K562 (cell line): ENCODE measurements at regions not wholly inside any gene's neighbourhood (a gene's known extent, or its start where the extent isn't known, plus 50 kb on each side); places are given as distances from the start of the nearest gene placed in this dataset.

Source experiments
- ATAC-seq: fragments of 200-7000 bp; cut with Tn5 transposase; 3 replicates; pipeline ENCODE4 v1.9.1; 2020; ENCODE audit warnings: moderate library complexity
- BruUV-seq: library from RNA; stranded (reverse); fragments of 400-500 nt; replicated peaks from 2 replicates; lab custom pipeline; 2021; lab: Mats Ljungman, UMichigan
- CTCF ChIA-PET: fragments of 300-600 bp; formaldehyde crosslinking; extraction: SDS; loops from one replicate; lab custom pipeline; 2021; ENCODE audit warnings: low intra/inter-chr PET ratio; lab: Yijun Ruan, JAX
- POLR2A ChIA-PET: fragments of 300-600, 350-650 bp; sonication (Branson Sonifier 250); formaldehyde crosslinking; extraction: SDS; loops from one replicate; lab custom pipeline; 2021; ENCODE audit warnings: antibody characterized with exemption, inconsistent platforms; lab: Yijun Ruan, JAX
- DNase-seq, 4 experiments: peaks; one replicate each; pipeline versions ENCODE4 v3.0.0 to v3.0.0-alpha.2; 2011 to 2018; ENCODE audit warnings: low spot score in 3 of 4, mixed read lengths in 3 of 4; ENCODE audit errors: extremely low read depth in 1 of 4
- FAIRE-seq: peaks from 2 replicates; lab custom pipeline; 2011; peaks lifted over from hg19 to GRCh38; lab: Jason Lieb, UNC
- H2AFZ ChIP-seq: 2 replicates; pipeline ENCODE4 v1.6.0; 2011; ENCODE audit warnings: low read depth, low read length, control low read depth, inconsistent platforms
- H3K27ac ChIP-seq: fragments of 200-600 bp; 3 replicates; pipeline ENCODE4 v1.8.0; 2011; ENCODE audit warnings: low read depth, mild to moderate bottlenecking, control low read depth, inconsistent platforms, low read length, moderate library complexity, mixed read lengths; ENCODE audit errors: extremely low read depth
- H3K27me3 ChIP-seq, 2 experiments: fragments of 300-600 bp in 1 of 2; 2 replicates in 1 of 2; 3 replicates in 1 of 2; pipeline versions ENCODE4 v1.6.0 to v1.8.0; 2011; ENCODE audit warnings: inconsistent platforms in 2 of 2, low read length in 2 of 2, mild to moderate bottlenecking in 1 of 2, mixed read lengths in 1 of 2, moderate library complexity in 1 of 2; ENCODE audit not compliant: control insufficient read depth in 2 of 2, insufficient read depth in 2 of 2
- H3K36me3 ChIP-seq: fragments of 300-600 bp; 3 replicates; pipeline ENCODE4 v1.8.0; 2011; ENCODE audit warnings: mild to moderate bottlenecking, low read length, inconsistent platforms; ENCODE audit not compliant: control insufficient read depth, insufficient read depth
- H3K4me1 ChIP-seq, 2 experiments: fragments of 200-600 bp in 1 of 2; replicated peaks in 1 of 2; 2 replicates in 1 of 2; 3 replicates in 1 of 2; pipeline versions ENCODE4 v1.5.1 to v1.8.0; 2011; ENCODE audit warnings: inconsistent platforms in 2 of 2, low read length in 2 of 2, mild to moderate bottlenecking in 1 of 2, mixed read lengths in 1 of 2, moderate library complexity in 1 of 2; ENCODE audit not compliant: control insufficient read depth in 2 of 2, insufficient read depth in 2 of 2
- H3K4me2 ChIP-seq: 2 replicates; pipeline ENCODE4 v1.6.1; 2011; ENCODE audit warnings: low read length, control low read depth, inconsistent platforms, mixed read lengths; ENCODE audit not compliant: insufficient read depth
- H3K4me3 ChIP-seq: fragments of 200-600 bp; sonication (generic), shearing (Covaris generic); 2 replicates; pipeline ENCODE4 v1.5.1; 2016; ENCODE audit warnings: control low read depth, inconsistent platforms
- H3K79me2 ChIP-seq: fragments of 200-600 bp; 3 replicates; pipeline ENCODE4 v1.8.0; 2011; ENCODE audit warnings: low read length, inconsistent platforms; ENCODE audit not compliant: control insufficient read depth, insufficient read depth
- H3K9ac ChIP-seq, 2 experiments: 2 replicates each; pipeline versions ENCODE4 v1.6.0 to v1.6.1; 2011; ENCODE audit warnings: low read depth in 2 of 2, low read length in 2 of 2, control low read depth in 1 of 2, inconsistent platforms in 1 of 2, mild to moderate bottlenecking in 1 of 2, mixed read lengths in 1 of 2; ENCODE audit not compliant: insufficient read depth in 1 of 2
- H3K9me1 ChIP-seq: one replicate; pipeline ENCODE4 v1.6.0; 2011; ENCODE audit warnings: inconsistent platforms, mild to moderate bottlenecking, low read length, moderate library complexity; ENCODE audit not compliant: control insufficient read depth, insufficient read depth
- H3K9me3 ChIP-seq: replicated peaks from 2 replicates; pipeline ENCODE4 v1.5.1; 2011; ENCODE audit warnings: low read depth, low read length, inconsistent platforms; ENCODE audit not compliant: control insufficient read depth, insufficient read depth
- H4K20me1 ChIP-seq: replicated peaks from 2 replicates; pipeline ENCODE4 v1.6.1; 2011; ENCODE audit warnings: low read length, inconsistent platforms, mixed read lengths; ENCODE audit not compliant: control insufficient read depth, insufficient read depth
- WGBS: fragments of 100-300 bp; shearing (Covaris generic); methylation state at CpG from one replicate; pipeline ENCODE4 v1.1.6; 2016; ENCODE audit warnings: low coverage, mixed read lengths; ENCODE audit not compliant: insufficient coverage; ENCODE audit errors: missing lambda C conversion rate; 5-methylcytosine and 5-hydroxymethylcytosine counted together
- in situ Hi-C: fragments of 300-500 bp; cut with MboI; formaldehyde crosslinking; loops from 4 replicates; pipeline ENCODE4 v1.15.0; 2018; ENCODE audit warnings: inconsistent platforms, mixed read lengths
- intact Hi-C: fragments of 100-400 bp; cut with micrococcal nuclease; formaldehyde crosslinking; loops from 2 replicates; pipeline ENCODE4 v1.14.2; 2022
- TF ChIP-seq, protein P1 (sequence below): sonication (generic); formaldehyde crosslinking; IDR thresholded peaks from 2 replicates; pipeline ENCODE4 v1.8.0; 2022; ENCODE audit warnings: mild to moderate bottlenecking, missing genetic modification reagents
- TF ChIP-seq, protein P2 (sequence below), 3 experiments: IDR thresholded peaks in 2 of 3; conservative IDR thresholded peaks in 1 of 3; 2 replicates each; pipeline ENCODE4 v1.5.1; 2011 to 2012; ENCODE audit warnings: low read length in 3 of 3, mild to moderate bottlenecking in 3 of 3, control low read depth in 2 of 3, improper control_type of control experiment in 1 of 3, inconsistent platforms in 1 of 3, low read depth in 1 of 3, mixed read lengths in 1 of 3, moderate library complexity in 1 of 3; ENCODE audit not compliant: insufficient read depth in 2 of 3

DNA sequence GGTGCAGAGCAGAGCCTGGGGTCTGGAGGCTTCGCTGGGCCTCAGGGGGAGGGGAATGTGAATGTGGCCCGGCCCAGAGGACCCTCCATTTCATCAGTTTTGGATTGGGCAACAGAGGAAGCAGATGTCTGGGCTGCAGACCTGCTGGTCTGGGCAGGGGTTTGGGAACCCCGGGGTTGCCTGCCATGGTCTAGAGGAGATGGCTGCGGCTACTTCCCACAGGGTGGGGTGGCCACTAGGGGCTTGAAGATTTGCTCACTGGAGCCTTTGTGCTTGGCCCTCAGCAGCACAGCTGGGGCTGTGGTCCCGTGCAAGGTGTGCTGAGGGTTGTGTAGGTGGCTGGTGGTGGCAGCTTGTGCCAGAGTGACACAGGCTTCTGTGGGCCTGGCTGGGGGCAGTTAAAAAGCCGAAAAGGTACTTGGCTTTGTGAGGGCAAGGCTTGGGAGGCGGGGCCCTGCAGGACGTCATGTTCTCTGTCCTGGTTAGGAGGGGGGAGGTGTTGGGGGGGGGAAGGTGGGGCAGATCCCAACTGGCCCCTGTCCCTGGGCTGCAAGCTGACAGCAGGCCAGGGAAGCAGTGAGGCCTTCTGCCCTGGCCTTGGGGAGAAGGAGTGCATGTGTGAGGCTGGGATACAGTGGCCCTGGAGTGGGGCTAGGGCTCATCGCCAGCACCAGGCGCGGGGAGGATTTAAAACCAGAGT, 98.0 kb downstream of the KPNA2 start:
- no peak for DNase-seq
- TF ChIP-seq, protein P1, sequence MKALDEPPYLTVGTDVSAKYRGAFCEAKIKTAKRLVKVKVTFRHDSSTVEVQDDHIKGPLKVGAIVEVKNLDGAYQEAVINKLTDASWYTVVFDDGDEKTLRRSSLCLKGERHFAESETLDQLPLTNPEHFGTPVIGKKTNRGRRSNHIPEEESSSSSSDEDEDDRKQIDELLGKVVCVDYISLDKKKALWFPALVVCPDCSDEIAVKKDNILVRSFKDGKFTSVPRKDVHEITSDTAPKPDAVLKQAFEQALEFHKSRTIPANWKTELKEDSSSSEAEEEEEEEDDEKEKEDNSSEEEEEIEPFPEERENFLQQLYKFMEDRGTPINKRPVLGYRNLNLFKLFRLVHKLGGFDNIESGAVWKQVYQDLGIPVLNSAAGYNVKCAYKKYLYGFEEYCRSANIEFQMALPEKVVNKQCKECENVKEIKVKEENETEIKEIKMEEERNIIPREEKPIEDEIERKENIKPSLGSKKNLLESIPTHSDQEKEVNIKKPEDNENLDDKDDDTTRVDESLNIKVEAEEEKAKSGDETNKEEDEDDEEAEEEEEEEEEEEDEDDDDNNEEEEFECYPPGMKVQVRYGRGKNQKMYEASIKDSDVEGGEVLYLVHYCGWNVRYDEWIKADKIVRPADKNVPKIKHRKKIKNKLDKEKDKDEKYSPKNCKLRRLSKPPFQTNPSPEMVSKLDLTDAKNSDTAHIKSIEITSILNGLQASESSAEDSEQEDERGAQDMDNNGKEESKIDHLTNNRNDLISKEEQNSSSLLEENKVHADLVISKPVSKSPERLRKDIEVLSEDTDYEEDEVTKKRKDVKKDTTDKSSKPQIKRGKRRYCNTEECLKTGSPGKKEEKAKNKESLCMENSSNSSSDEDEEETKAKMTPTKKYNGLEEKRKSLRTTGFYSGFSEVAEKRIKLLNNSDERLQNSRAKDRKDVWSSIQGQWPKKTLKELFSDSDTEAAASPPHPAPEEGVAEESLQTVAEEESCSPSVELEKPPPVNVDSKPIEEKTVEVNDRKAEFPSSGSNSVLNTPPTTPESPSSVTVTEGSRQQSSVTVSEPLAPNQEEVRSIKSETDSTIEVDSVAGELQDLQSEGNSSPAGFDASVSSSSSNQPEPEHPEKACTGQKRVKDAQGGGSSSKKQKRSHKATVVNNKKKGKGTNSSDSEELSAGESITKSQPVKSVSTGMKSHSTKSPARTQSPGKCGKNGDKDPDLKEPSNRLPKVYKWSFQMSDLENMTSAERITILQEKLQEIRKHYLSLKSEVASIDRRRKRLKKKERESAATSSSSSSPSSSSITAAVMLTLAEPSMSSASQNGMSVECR (CRISPR knock-in tag), result no peak
- TF ChIP-seq, protein P2, sequence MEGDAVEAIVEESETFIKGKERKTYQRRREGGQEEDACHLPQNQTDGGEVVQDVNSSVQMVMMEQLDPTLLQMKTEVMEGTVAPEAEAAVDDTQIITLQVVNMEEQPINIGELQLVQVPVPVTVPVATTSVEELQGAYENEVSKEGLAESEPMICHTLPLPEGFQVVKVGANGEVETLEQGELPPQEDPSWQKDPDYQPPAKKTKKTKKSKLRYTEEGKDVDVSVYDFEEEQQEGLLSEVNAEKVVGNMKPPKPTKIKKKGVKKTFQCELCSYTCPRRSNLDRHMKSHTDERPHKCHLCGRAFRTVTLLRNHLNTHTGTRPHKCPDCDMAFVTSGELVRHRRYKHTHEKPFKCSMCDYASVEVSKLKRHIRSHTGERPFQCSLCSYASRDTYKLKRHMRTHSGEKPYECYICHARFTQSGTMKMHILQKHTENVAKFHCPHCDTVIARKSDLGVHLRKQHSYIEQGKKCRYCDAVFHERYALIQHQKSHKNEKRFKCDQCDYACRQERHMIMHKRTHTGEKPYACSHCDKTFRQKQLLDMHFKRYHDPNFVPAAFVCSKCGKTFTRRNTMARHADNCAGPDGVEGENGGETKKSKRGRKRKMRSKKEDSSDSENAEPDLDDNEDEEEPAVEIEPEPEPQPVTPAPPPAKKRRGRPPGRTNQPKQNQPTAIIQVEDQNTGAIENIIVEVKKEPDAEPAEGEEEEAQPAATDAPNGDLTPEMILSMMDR (IDR thresholded peaks at IDR 0.05 in 2 of 3, conservative IDR thresholded peaks at IDR 0.05 in 1 of 3; ENCODE audit: insufficient read depth in 2 of 3, low read depth in 1 of 3, low read length in 3 of 3), result peak in 2 of 3 experiments; percentile 11; a peak in 1 of 6 replicates
- TF ChIP-seq, all 486 proteins: peak for 1
- ChIA-PET CTCF (no interaction called here), POLR2A (no interaction called here)
- no peak overlapping the region for H2AFZ ChIP-seq
- 26% methylated on average over 8 of the region's 11 CpGs for WGBS
- H3K36me3 ChIP-seq, result no peaks in the 10 kb centered on the region
- no peak overlapping the region for H3K27ac ChIP-seq
- H3K27me3 ChIP-seq, result peaks cover 0 to 21% of the 10 kb centered on the region in 2 experiments; a peak in 2 of 5 replicates
- H3K9ac ChIP-seq, result peak overlapping the region in 1 of 2 experiments; percentile 26; a peak in 1 of 4 replicates
- in situ Hi-C loops, result no loop called here
- FAIRE-seq, result no peak
- no TSS peak for BruUV-seq
- no peaks in the 10 kb centered on the region for H3K9me3 ChIP-seq
- H3K9me1 ChIP-seq, result no peaks in the 10 kb centered on the region
- H3K79me2 ChIP-seq, result no peaks in the 10 kb centered on the region
- H4K20me1 ChIP-seq, result no peaks in the 10 kb centered on the region
- peak; percentile 85 for ATAC-seq
- intact Hi-C loops, result no loop called here
- H3K4me2 ChIP-seq, result no peak overlapping the region
- H3K4me3 ChIP-seq, result no peak overlapping the region
- H3K4me1 ChIP-seq, result peaks cover 0 to 22% of the 10 kb centered on the region in 2 experiments; a peak in 2 of 5 replicates
